GM18519 (cell line): ENCODE measurements at regions not wholly inside any gene's neighbourhood (a gene's known extent, or its start where the extent isn't known, plus 50 kb on each side); places are given as distances from the start of the nearest gene placed in this dataset.

Experiments
- ATAC-seq: cut with Tn5 transposase; IDR thresholded peaks from one replicate; pipeline ENCODE4 v1.9.1; 2021; ENCODE audit warnings: mild to moderate bottlenecking, moderate library complexity; ENCODE audit not compliant: unreplicated experiment, low FRiP score

DNA sequence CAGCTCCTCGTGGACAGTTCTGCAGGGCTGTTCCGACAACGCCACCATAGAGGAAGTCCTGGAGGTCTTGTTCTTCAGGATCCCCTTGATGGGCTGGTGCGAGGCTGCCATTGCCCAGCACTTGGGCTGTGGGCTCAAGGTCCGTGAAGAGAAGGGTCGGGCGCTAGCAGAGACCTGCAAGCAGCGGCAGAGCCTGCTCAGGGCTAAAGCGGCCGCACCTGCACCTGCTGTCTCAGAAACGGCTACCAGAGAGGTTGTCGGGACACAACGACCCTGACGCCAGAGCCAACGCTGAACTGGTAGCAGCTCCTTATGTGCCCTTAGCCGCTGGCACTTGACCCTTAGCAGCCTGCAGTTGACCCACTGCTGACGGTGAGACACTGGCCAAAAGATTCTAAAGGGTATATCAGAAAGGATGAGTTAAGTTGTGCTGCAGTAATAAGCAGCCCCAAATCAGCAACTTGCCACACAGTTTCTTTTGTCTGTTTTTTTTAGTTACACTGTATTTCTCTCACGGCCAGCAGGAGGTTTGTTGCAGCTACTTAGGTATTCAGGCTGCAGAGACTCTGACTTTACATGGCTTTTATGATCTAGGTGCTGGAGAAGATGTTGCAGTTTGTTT lies 55.5 kb upstream of the ST6GAL2 start:
- no peak for ATAC-seq

DNA sequence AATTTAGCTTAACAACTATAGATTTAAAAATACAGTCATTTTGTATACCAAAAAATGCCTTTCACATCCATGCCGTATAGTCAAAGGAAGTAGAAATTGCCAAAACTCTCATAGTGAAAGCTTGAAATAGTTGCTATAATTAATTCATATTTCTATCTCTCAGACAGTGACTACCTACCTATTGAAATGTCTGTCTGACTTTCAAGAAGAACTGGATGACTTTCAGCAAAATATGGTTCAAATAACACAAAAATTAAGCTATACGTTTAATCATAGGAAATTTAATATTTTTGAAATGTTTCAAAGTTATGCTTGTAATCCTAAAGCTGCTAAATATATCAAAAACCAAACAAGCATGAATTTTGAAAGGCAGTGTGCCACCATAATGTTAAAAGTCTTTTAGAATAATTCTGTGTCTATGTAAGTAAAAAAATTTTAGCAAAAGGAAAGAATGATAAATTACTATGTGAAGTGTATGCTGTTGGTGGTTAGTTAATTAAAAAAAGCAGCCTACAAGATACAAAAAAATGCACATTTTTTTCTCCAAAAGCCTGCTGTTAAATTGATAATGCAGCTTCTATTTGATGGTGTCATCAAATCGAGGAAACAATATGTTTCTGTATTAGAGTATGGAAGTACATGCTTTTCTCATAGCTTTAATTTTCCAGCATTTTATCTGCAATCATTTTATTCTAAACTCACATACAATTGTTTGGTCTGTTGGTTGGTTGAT lies 57.7 kb upstream of the ST6GAL2 start:
- no peak for ATAC-seq

DNA sequence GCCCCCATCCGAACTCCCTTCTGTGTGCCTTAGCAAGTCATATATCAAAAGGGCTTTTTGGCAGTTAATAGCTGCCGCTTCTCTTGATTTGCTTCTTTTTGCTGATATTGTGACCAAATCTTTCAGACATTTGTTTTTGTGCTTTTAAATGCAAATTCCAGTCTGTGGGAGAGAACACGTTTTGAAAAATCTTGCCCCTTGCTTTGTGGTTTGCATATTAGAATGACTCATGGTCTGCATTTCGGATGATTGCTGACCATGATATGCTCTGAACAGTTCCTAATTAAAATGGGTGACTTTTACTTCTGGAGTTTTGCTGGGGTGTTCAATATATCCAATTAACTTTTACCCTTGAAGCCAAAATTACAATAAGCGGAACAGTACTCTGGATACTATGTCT lies 58.2 kb upstream of the ST6GAL2 start:
- no peak for ATAC-seq

DNA sequence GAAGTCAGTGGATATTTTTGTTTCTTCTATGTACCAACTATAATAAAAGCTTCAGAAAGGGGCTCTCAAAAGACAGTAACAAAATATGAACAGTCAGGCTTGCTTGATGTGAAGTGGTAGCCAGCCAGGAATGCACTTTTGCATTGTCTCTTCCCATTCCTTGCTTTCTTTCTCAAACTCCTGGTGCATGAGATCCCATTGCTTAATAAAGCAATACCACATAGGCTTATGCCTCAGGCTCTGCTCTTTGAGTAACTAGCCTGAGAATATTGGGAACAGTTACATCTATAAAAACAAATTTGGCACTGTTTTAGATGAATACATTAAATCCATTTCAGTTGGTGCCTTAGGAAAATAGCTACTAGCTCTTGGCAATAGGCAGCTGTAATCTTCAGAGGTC lies 62.6 kb upstream of the ST6GAL2 start:
- ATAC-seq: no peak

DNA sequence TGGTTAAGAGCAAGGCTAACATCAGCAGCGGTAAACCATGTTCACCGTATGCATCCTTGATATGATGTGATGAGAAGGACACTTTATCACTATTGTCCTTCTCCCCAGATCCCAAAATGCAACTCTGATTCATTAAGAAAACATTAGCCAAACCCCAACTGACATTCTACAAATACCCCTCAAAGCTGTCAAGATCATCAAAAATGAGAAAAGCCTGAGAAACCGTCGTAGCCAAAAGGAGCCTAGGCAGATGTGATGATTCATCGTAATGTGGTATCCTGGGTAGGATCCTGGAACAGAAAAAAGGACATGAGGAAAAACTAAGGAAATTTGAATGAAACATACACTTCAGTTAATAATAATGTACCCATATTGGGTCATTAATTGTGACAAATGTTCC lies 67.3 kb upstream of the ST6GAL2 start:
- ATAC-seq: no peak

DNA sequence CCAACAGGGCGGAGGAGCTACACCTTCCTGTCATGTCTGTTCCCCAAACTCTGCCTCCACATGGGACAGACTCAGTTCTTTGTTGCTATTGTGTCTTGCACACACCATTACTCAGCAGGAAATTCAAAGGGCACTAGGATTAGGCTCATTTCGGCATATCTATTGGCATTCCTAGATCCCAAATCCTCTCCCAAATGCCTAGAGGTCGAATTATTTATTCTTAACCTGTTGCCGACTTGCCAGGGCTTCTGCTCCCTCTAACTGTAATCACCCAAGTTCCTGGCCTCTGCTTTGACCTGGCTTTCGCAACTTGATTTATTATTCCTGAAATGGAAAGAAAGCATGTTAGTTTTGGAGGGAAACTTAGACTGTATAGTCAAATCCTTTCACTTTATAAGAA lies 67.8 kb upstream of the ST6GAL2 start:
- no peak for ATAC-seq

DNA sequence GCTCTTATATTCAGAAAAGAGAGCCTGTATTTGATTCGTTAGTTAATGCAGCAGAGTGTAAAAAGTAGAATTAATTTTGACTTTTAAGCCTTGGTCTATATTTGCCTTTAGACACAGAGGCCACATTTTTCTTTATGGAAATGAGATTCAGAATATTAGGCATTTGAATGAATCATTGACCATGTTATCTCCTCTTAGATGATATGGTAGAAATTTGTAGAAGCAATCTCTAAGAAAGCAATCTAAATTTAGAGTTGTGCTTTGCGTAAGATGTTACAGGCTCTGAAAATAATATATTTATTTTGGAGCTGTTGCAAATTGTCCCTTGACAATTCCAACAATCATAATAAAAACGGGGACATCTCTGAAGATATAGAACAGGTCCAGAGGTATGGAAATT lies 68.3 kb upstream of the ST6GAL2 start:
- ATAC-seq: no peak

DNA sequence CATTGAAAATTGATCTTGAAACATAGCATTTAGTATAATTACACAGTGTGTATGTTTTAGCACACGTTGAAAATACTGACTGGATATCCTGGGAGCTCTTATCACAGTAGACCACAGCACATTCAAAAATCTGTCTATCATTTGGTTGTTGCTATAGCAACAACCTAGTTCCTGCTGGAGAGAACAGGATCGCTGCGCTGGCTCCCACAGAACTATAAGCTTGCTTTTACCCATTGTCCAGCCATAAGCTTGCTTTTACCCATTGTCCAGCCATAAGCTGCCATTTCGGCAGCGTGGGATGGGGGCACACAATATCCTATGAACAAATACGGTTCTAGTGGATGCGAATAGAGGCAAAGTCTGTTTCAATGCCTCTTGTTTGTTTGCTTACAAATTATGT lies 70.4 kb upstream of the ST6GAL2 start:
- ATAC-seq: no peak

DNA sequence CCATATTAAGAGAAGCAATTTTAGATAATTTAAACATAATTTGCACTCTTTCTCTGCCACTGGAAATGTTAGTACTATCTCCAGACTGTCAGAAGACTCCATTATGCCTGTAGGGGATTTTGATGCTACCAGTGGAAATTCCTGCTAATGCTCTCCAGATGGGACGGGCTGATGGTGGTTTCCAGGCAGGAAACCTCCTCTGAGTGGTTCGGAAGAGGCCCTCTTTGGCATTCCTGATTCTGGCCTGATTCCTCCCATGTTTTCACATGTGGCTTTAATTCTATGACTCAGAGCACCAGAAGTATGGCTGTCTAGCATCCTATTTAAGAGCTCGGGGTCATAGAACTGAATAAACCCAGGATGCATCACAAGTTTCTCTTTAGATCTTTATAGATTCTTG lies 70.9 kb upstream of the ST6GAL2 start:
- no peak for ATAC-seq

DNA sequence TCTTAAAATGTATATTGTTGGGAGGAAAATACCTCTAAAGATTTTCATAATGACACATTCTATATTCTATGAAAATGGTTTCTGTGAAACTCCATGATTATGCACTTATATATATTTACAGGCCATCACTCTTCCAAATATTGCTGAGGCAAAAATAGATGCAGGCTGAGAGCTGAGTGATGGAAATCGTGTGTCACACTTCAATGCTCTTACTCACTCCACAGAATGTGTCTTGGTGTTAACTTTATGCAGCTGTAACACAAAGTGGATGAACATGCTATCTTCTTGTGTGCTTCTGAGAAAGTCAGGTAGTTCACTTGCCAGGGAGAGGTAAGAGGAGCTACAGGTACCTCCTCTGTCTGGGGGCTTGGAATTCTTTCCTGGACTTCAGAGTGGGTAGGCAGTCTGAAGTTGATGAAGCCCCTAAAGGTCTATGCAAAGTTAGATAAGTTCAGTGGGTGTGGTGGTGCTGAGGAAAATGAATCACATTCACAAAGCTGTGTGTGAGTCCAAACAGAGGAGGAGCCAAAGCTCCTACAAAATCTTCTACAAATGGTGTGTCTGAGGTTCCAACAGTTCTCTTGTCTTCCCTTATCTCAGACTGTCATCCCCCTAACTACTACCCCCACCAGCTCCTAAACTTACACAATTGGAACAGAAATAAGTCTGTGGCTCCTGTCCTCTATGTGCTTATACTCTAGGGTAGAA lies 74.2 kb upstream of the ST6GAL2 start:
- no peak for ATAC-seq

DNA sequence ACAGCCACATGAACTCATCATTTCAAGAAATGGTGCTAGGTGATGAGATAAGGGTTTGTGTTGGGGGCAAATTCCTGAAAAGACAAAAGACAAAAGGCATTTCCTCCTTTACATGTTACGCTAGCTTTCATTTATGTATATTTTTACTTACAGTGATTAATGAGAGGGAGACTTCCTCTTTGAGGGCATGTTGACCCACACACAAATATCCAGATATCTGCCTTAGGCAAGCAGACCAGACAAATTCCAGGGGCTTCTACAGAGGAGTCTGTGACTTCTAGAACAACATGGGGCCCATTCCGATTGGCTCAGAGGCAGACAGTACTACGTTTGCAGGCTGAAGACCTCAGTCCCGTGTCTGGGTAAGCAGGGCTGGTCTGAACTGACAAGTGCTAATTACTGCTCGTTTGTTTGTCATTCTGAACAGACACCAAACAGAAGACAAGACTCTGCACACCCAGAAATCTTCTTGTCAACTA lies 74.8 kb upstream of the ST6GAL2 start:
- ATAC-seq: no peak

DNA sequence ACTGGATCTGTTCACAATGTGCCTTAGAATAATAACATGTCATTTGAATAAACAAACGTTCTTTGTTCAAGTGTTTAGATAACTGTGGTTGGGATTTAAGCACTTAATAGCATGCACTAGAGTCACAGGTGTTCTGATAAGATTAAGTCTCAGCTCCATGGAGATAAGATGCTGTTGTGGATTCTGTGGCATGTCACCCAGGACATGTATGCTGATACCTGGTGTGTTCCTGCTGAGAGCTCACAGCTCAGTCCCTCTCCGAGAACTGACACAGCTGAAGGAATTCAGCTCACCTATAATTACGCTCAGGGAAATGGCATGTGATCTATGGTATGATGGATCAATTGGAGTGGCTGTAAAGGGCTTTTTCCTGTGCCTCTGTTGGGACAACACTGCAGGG lies 75.4 kb upstream of the ST6GAL2 start:
- no peak for ATAC-seq

DNA sequence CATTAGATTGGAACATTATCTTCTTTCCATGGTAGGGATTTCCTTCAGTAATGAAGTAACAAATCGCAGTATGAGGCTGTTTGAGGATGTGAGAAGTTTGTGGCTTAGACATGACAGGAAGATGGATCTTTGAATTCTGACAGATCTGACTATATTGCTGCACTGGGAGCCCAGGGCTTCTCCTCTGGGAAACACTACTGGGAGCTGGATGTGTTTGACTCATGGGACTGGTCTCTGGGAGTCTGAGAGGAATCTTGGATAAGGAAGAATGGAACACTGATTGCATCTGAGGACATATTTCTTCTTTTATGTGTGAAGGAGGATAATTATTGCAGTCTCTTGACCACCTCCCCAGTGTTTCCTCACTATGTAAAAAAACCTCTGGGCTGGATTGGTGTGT lies 77.2 kb upstream of the ST6GAL2 start:
- ATAC-seq: no peak

DNA sequence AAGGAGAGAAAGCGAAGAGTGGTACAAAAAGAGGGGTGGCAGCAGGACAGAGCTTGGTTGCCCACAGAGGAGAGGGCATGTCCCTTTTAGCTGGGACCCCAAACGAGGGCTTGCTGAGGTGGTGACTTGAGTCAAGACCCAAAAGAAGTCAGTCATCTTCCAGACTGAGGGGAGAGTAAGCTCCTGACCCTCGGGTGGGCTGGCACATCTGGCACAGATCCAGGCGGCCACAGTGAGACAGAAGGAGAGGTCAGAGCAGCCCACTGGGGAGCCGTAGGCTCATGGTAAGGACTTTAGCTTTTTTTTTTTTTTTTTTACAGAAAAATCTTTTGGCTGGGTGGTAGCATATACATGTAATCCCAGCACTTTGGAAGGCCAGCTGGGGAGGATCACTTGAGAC lies 77.9 kb upstream of the ST6GAL2 start:
- no peak for ATAC-seq

DNA sequence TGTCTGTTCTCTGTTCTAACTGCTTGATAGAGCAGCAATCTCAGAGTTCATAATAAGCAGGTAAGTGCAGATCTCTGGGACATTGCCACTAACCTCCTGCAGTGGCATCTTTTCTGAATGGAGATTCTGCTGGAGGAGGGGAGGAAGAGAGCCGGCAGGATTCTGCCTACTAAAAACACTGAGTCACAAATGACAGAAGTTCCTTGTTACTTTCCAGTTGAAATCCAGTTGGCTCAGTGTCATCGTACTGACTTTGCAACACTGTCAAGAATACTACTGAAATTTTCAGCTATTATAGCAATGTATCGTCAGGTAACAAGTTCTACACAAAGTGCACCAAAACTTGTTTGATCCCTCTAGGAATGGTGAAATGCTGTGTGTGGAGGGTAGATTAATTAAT lies 79.6 kb upstream of the ST6GAL2 start:
- no peak for ATAC-seq

DNA sequence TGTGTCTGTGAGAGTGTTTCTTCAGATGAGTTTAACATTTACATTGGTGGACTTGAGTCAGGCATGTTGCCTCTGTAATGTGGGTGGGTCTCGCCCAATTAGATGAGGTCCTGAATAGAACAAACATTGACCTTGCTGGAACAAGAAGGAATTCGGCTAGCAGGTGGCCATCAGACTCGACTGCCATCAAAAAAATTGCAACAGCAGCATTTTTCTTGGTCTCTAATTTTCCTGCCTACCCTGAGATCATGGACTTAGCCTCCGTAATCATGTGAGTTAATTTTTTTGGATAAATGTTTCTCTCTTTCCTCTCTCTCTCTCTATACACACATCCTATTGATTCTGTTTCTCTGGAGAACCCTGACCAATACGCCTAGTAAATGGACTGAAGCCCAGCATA lies 83.8 kb upstream of the ST6GAL2 start:
- no peak for ATAC-seq

DNA sequence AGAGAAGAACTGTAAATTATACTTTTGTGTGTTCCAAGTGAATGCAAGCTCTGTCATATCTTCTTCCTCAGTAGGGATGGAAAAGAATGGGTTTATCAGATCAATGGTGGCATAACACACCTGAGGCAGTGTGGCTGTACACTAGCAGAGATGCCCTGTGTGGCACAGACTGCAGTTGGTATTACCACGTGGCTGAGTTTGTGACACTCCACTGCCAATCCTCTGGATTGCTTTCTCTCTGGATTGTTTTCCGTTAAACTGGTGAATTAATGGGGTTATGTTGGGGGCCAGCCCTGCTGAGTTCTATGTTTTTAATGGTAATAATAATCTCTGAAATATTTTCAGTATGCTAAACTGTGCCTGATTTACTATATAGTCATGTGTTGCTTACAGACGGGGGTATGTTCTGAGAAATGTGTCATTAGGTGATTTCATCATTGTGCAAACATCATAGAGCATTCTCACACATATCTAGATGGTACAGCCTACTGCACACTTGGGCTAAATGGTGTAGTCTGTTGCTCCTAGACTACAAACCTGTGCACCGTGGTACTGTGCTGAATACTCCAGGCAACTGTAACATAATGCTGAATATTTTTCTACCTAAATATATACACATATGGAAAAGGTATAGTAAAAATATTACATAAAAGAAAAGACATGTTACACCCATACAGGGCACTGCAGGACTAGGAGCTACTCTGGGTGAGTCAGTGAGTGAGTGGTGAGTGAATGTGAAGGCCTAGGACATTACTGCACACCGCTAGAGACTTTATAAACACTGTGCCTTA lies 84.7 kb upstream of the ST6GAL2 start:
- no peak for ATAC-seq

DNA sequence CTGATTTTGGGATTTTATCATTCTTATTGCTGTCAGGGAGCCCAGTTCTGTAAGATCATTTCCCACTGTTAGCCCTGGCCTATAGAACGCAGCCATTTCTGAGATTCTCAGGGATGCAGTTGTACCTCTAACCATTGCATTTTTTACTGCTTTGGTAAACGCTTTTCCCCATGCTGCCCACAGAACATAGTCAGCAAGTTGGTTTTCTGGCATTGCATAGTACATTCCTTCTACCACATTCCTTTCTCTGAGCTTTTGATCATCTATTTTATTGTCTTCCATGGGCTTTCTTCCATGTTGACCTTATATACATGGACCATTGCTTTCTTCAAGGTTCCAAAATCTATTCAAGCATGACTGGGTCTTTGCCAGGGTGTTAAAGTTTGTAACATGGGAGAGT lies 86.8 kb upstream of the ST6GAL2 start:
- ATAC-seq: no peak

DNA sequence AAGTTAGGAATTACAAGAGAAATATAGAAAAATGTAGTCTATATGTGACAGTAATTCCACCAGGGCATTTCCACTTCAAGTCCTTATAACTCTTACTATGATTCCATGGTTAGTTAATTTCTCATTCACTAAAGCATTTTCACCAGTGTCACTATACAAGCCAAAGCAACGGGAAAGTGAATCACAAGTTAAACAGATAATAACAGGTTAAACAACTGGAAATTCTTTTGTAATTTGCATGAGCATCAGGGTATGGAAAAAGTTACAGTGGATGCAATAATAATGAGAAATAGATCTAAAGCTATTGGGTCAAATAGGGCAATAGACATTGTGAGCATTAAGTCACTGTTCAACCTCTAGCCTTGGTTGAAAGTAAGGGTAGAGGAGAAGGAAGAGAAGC lies 88.9 kb upstream of the ST6GAL2 start:
- ATAC-seq: no peak

DNA sequence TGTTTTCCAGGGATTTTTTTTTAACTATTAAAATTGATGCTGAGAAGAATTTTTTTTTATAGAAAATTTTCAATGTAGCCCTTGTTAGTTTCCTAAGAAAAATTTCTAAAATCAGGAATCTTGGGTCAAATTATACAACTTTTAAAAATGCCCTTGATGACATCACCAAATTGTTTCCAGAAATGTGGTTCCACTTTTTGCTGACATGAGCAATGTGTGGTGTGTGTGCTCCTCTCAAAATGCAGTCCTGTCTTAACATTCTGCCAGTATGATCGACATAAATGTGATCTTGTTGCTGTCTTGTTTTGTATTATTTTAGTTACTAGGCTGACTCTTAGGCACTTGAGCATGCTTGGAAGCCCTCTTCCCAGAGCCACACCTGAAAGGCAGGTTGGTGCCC lies 89.7 kb upstream of the ST6GAL2 start:
- no peak for ATAC-seq

DNA sequence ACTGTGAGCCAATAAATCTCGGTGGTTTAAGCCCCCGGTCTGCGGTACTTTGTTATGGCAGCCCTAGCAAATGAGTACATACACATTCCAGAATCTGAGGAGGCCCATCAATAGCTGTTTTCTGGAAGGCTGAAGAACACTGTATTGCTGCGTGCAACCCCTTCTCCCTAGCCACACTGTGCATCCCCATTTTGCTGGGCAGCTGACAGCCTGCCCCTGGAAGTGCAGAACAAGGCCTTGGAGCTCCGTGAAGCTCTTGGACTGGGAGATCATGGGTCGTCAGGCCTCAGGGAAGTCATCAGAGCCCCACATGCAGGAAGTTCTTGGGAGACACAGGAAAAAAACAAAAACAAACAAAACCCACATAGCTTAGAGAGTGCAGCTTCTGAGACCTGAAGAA lies 90.6 kb upstream of the ST6GAL2 start:
- ATAC-seq: no peak
